Transverse colon (tissue), 4 donors: ENCODE measurements at regions not wholly inside any gene's neighbourhood (a gene's known extent, or its start where the extent isn't known, plus 50 kb on each side); places are given as distances from the start of the nearest gene placed in this dataset.

Experiments
- EP300 ChIP-seq: sonication (generic); formaldehyde crosslinking; IDR thresholded peaks from one replicate; pipeline ENCODE4 v1.6.1; 2017; ENCODE audit warnings: antibody characterized with exemption, low read depth
- POLR2A ChIP-seq: fragments of 450-650 bp; IDR thresholded peaks from one replicate; pipeline ENCODE4 v1.6.1; 2016; ENCODE audit warnings: antibody characterized with exemption, mild to moderate bottlenecking, moderate library complexity
- POLR2AphosphoS5 ChIP-seq, 3 donors: sonication (generic); formaldehyde crosslinking; IDR thresholded peaks; one replicate each; pipeline ENCODE4 v1.6.1; 2016; ENCODE audit warnings: antibody characterized with exemption in 3 of 3
- TF ChIP-seq, protein P1 (sequence below), 5 experiments: fragments of 200-600 bp in 3 of 5; fragments of 450-650 bp in 2 of 5; sonication (generic) in 3 of 5; IDR thresholded peaks; 1 replicate in 2 of 5; 2 replicates in 3 of 5; pipeline ENCODE4 v1.5.1; 2016 to 2017; ENCODE audit warnings: antibody characterized with exemption in 5 of 5, inconsistent platforms in 3 of 5, mild to moderate bottlenecking in 2 of 5, moderate library complexity in 1 of 5

DNA sequence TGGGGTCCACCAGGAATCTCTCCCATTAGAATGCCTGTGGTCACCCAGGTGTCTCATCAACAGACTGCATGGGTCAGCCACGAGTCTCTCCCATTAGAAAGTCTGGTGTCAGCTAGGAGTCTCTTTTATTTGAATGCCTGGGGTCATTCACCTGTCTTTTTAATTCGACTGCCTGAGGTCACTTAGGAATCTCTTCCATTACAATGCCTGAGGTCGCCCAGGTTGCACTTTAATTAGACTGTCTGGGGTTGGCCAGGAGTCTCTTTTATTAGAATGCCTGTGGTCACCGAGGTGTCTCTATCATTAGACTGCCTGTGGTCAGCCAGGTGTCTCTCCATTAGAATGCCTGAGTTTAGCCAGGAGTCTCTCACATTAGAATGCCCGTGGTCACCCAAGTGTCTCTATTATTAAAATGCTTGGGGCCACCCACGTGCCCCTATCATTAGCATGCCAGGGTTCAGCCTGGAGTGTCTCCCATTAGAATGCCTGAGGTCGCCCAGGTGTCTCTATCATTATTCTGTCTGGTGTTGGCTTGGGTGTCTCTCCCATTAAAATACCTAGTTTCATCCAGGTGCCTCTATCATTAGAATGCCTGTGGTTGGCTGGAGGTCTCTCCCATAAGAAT lies 1474.3 kb downstream of the UQCRFS1 start:
- TF ChIP-seq, protein P1, sequence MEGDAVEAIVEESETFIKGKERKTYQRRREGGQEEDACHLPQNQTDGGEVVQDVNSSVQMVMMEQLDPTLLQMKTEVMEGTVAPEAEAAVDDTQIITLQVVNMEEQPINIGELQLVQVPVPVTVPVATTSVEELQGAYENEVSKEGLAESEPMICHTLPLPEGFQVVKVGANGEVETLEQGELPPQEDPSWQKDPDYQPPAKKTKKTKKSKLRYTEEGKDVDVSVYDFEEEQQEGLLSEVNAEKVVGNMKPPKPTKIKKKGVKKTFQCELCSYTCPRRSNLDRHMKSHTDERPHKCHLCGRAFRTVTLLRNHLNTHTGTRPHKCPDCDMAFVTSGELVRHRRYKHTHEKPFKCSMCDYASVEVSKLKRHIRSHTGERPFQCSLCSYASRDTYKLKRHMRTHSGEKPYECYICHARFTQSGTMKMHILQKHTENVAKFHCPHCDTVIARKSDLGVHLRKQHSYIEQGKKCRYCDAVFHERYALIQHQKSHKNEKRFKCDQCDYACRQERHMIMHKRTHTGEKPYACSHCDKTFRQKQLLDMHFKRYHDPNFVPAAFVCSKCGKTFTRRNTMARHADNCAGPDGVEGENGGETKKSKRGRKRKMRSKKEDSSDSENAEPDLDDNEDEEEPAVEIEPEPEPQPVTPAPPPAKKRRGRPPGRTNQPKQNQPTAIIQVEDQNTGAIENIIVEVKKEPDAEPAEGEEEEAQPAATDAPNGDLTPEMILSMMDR (IDR thresholded peaks at IDR 0.05) = no peak
- no peak for TF ChIP-seq POLR2AphosphoS5 (IDR thresholded peaks at IDR 0.05)
- TF ChIP-seq EP300 = no peak
- TF ChIP-seq POLR2A = no peak
